Fibroblast of mammary gland (primary cell): ENCODE measurements at regions not wholly inside any gene's neighbourhood (a gene's known extent, or its start where the extent isn't known, plus 50 kb on each side); places are given as distances from the start of the nearest gene placed in this dataset.
"Not testable (repeated sequence)": the region's sequence is repeated elsewhere in the genome, so short reads cannot be mapped to it uniquely, and the experiment has no call there.

Experiments
- DNase-seq: peaks from one replicate; pipeline ENCODE4 v3.0.0-alpha.2; 2010; ENCODE audit warnings: low read depth
- H3K4me3 ChIP-seq: 2 replicates; pipeline ENCODE4 v1.5.1; 2011; ENCODE audit warnings: low read depth, mild to moderate bottlenecking, low read length, moderate library complexity; ENCODE audit not compliant: control insufficient read depth
- CTCF ChIP-seq: conservative IDR thresholded peaks from 2 replicates; pipeline ENCODE4 v1.5.1; 2011; ENCODE audit warnings: low read depth, low read length, inconsistent platforms; ENCODE audit not compliant: control insufficient read depth, insufficient read depth

- no peak for TF ChIP-seq CTCF
- DNase-seq, result no peak
- H3K4me3 ChIP-seq, result peak overlapping the region; percentile 56
Measured at GRCh38 chr6:26184367-26184891, 97.2 kb downstream of the HFE start.

GRCh38 chr6:26185004-26185403 is 97.8 kb downstream of the HFE start:
- DNase-seq, result no peak
- no peak for TF ChIP-seq CTCF
- no peak overlapping the region for H3K4me3 ChIP-seq

GRCh38 chr6:26185802-26186201 is 98.6 kb downstream of the HFE start:
- DNase-seq, result no peak
- no peak overlapping the region for H3K4me3 ChIP-seq
- TF ChIP-seq CTCF, result no peak

- TF ChIP-seq CTCF, result no peak
- no peak for DNase-seq
- no peak overlapping the region for H3K4me3 ChIP-seq
Measured at GRCh38 chr6:26186652-26187051, 99.4 kb downstream of the HFE start.

GRCh38 chr6:26187292-26187691 is 100.1 kb downstream of the HFE start:
- no peak for TF ChIP-seq CTCF
- DNase-seq, result no peak
- H3K4me3 ChIP-seq, result no peak overlapping the region

- no peak for DNase-seq
- peak overlapping the region; percentile 45 for H3K4me3 ChIP-seq
- TF ChIP-seq CTCF, result no peak
Measured at GRCh38 chr6:26187981-26188635, 100.9 kb downstream of the HFE start.

GRCh38 chr6:26191512-26191911 is 104.3 kb downstream of the HFE start:
- not testable (repeated sequence) for H3K4me3 ChIP-seq, DNase-seq
